ENCODE measurements at regions not wholly inside any gene's neighbourhood (a gene's known extent, or its start where the extent isn't known, plus 50 kb on each side); places are given as distances from the start of the nearest gene placed in this dataset.

GRCh38 chr5:82418608-82418950 lies 140.4 kb upstream of the RPS23 start:
- H3K27ac Mint-ChIP-seq: no peak overlapping the region
- CTCF ChIA-PET: no interaction called here

GRCh38 chr5:82417776-82418607 lies 139.8 kb upstream of the RPS23 start:
- ChIA-PET CTCF (no interaction called here), POLR2A (no interaction called here)
- H3K9me3 Mint-ChIP-seq: no peaks in the 10 kb centered on the region
- H3K4me3 Mint-ChIP-seq: no peak overlapping the region
- peaks cover 24% of the 10 kb centered on the region for H3K4me1 Mint-ChIP-seq
- TF ChIP-seq GABPB1 (CRISPR knock-in tag; IDR thresholded peaks at IDR 0.05) (no peak), ZNF281 (CRISPR knock-in tag; IDR thresholded peaks at IDR 0.05) (no peak), NR1H2 (CRISPR knock-in tag; IDR thresholded peaks at IDR 0.05) (no peak), CBFB (CRISPR knock-in tag; IDR thresholded peaks at IDR 0.05; ENCODE audit: low read depth) (no peak), NR3C1 (CRISPR knock-in tag; conservative IDR thresholded peaks at IDR 0.05; ENCODE audit: low read depth) (no peak), ZNF232 (CRISPR knock-in tag; IDR thresholded peaks at IDR 0.05) (no peak), NFATC4 (CRISPR knock-in tag; IDR thresholded peaks at IDR 0.05) (no peak), USF2 (CRISPR knock-in tag; IDR thresholded peaks at IDR 0.05) (no peak), ATF3 (CRISPR knock-in tag; conservative IDR thresholded peaks at IDR 0.05) (no peak), CREB1 (CRISPR knock-in tag; IDR thresholded peaks at IDR 0.05) (no peak), MXD4 (CRISPR knock-in tag; IDR thresholded peaks at IDR 0.05; ENCODE audit: borderline replicate concordance) (no peak), ZNF317 (CRISPR knock-in tag; IDR thresholded peaks at IDR 0.05; ENCODE audit: borderline replicate concordance, low read depth) (no peak), PREB (CRISPR knock-in tag; IDR thresholded peaks at IDR 0.05; ENCODE audit: borderline replicate concordance) (no peak), KAT7 (CRISPR knock-in tag; IDR thresholded peaks at IDR 0.05; ENCODE audit: borderline replicate concordance) (no peak)
- ATAC-seq (no peak), DNase-seq (ENCODE audit: low spot score) (no peak)
- H3K27ac Mint-ChIP-seq: no peak overlapping the region
- H3K27me3 Mint-ChIP-seq (ENCODE audit: low read depth): no peaks in the 10 kb centered on the region
- H3K36me3 Mint-ChIP-seq: no peaks in the 10 kb centered on the region

More at GRCh38 chr5:82418608-82418950, 140.4 kb upstream of the RPS23 start:
- ATAC-seq (no peak), DNase-seq (ENCODE audit: low spot score) (no peak)
- H3K27me3 Mint-ChIP-seq (ENCODE audit: low read depth): no peaks in the 10 kb centered on the region
- no peaks in the 10 kb centered on the region for H3K36me3 Mint-ChIP-seq
- peaks cover 2% of the 10 kb centered on the region; the same call in 1 of the 2 replicates for H3K9me3 Mint-ChIP-seq
- peaks cover 24% of the 10 kb centered on the region for H3K4me1 Mint-ChIP-seq
- TF ChIP-seq MAX (CRISPR knock-in tag; IDR thresholded peaks at IDR 0.05) (no peak), PRDM15 (CRISPR knock-in tag; IDR thresholded peaks at IDR 0.05) (no peak), ZNF396 (CRISPR knock-in tag; IDR thresholded peaks at IDR 0.05; ENCODE audit: borderline replicate concordance) (no peak), USF2 (CRISPR knock-in tag; IDR thresholded peaks at IDR 0.05) (no peak)
- POLR2A ChIA-PET: no interaction called here
- no peak overlapping the region for H3K4me3 Mint-ChIP-seq
